Neuronal stem cell (in vitro differentiated cells): ENCODE measurements at regions not wholly inside any gene's neighbourhood (a gene's known extent, or its start where the extent isn't known, plus 50 kb on each side); places are given as distances from the start of the nearest gene placed in this dataset.

Experiments used
- DNase-seq: peaks from one replicate; pipeline ENCODE4 v3.0.0-alpha.2; 2013; ENCODE audit warnings: low spot score
- H2AFZ ChIP-seq: one replicate; pipeline ENCODE4 v1.6.1; 2013; ENCODE audit warnings: mild to moderate bottlenecking, low read length, inconsistent platforms
- H2AK5ac ChIP-seq: 2 replicates; pipeline ENCODE4 v1.6.1; 2013; ENCODE audit warnings: low read depth, mild to moderate bottlenecking, inconsistent platforms, low read length, moderate library complexity, mixed read lengths
- H2BK120ac ChIP-seq: 2 replicates; pipeline ENCODE4 v1.6.1; 2013; ENCODE audit warnings: low read depth, mild to moderate bottlenecking, inconsistent platforms, low read length, moderate library complexity, mixed read lengths
- H2BK12ac ChIP-seq: one replicate; pipeline ENCODE4 v1.6.1; 2013; ENCODE audit warnings: low read length, inconsistent platforms
- H2BK15ac ChIP-seq: 2 replicates; pipeline ENCODE4 v1.6.1; 2013; ENCODE audit warnings: mild to moderate bottlenecking, low read length, inconsistent platforms, mixed read lengths
- H2BK5ac ChIP-seq: one replicate; pipeline ENCODE4 v1.6.1; 2013; ENCODE audit warnings: inconsistent platforms, mild to moderate bottlenecking, low read length, moderate library complexity
- H3K14ac ChIP-seq: one replicate; pipeline ENCODE4 v1.6.1; 2013; ENCODE audit warnings: low read length, inconsistent platforms
- H3K18ac ChIP-seq: 2 replicates; pipeline ENCODE4 v1.6.1; 2013; ENCODE audit warnings: low read length, inconsistent platforms
- H3K23ac ChIP-seq: 2 replicates; pipeline ENCODE4 v1.6.1; 2013; ENCODE audit warnings: low read depth, mild to moderate bottlenecking, mixed read lengths, low read length, inconsistent platforms; ENCODE audit not compliant: poor library complexity
- H3K27ac ChIP-seq: replicated peaks from 3 replicates; pipeline ENCODE4 v1.5.1; 2013; ENCODE audit warnings: low read length, inconsistent platforms
- H3K27me3 ChIP-seq, 3 experiments: 2 replicates each; pipeline ENCODE4 v1.6.1; 2013; ENCODE audit warnings: low read length in 3 of 3, mild to moderate bottlenecking in 2 of 3, inconsistent platforms in 1 of 3, low read depth in 1 of 3, mixed read lengths in 1 of 3, moderate library complexity in 1 of 3; ENCODE audit not compliant: control insufficient read depth in 3 of 3, insufficient read depth in 3 of 3
- H3K36me3 ChIP-seq, 2 donors: replicated peaks in 1 of 2; 2 replicates each; pipeline ENCODE4 v1.6.1; 2013; ENCODE audit warnings: low read length in 2 of 2; ENCODE audit not compliant: control insufficient read depth in 2 of 2, insufficient read depth in 2 of 2
- H3K4ac ChIP-seq: 2 replicates; pipeline ENCODE4 v1.6.1; 2013; ENCODE audit warnings: inconsistent platforms, mild to moderate bottlenecking, low read length, moderate library complexity
- H3K4me1 ChIP-seq, 2 donors: 1 replicate in 1 of 2; 2 replicates in 1 of 2; pipeline ENCODE4 v1.6.1; 2013; ENCODE audit warnings: low read length in 2 of 2, low read depth in 1 of 2; ENCODE audit not compliant: control insufficient read depth in 2 of 2, insufficient read depth in 1 of 2
- H3K4me2 ChIP-seq: one replicate; pipeline ENCODE4 v1.6.1; 2013; ENCODE audit warnings: mild to moderate bottlenecking, low read length, inconsistent platforms; ENCODE audit not compliant: insufficient read depth, poor library complexity, severe bottlenecking
- H3K4me3 ChIP-seq, 2 donors: 2 replicates each; pipeline ENCODE4 v1.5.1; 2013; ENCODE audit warnings: low read length in 2 of 2, mild to moderate bottlenecking in 2 of 2, inconsistent platforms in 1 of 2, moderate library complexity in 1 of 2
- H3K79me1 ChIP-seq: one replicate; pipeline ENCODE4 v1.6.1; 2013; ENCODE audit warnings: low read depth, mild to moderate bottlenecking, inconsistent platforms, low read length, moderate library complexity
- H3K9ac ChIP-seq: one replicate; pipeline ENCODE4 v1.6.1; 2013; ENCODE audit warnings: mild to moderate bottlenecking, low read depth, low read length, inconsistent platforms; ENCODE audit not compliant: poor library complexity
- H3K9me3 ChIP-seq, 2 donors: replicated peaks in 1 of 2; 2 replicates each; pipeline versions ENCODE3 to v1.6.1; 2013; ENCODE audit warnings: low read length in 2 of 2, mild to moderate bottlenecking in 2 of 2, inconsistent platforms in 1 of 2, low read depth in 1 of 2, mixed read lengths in 1 of 2, moderate library complexity in 1 of 2; ENCODE audit not compliant: control insufficient read depth in 2 of 2, insufficient read depth in 1 of 2
- H4K8ac ChIP-seq: one replicate; pipeline ENCODE4 v1.6.1; 2013; ENCODE audit warnings: low read depth, mild to moderate bottlenecking, inconsistent platforms, low read length, moderate library complexity
- H4K91ac ChIP-seq: one replicate; pipeline ENCODE4 v1.6.1; 2013; ENCODE audit warnings: low read length, low read depth, mild to moderate bottlenecking, inconsistent platforms; ENCODE audit not compliant: poor library complexity
- WGBS, 2 donors: extraction: QIAGEN DNeasy Blood & Tissue Kit; methylation state at CpG; one replicate each; pipeline ENCODE4 v1.1.7; 2013; ENCODE audit warnings: missing lambda C conversion rate in 2 of 2, mixed read lengths in 1 of 2; ENCODE audit not compliant: insufficient read length in 2 of 2, insufficient replicate concordance in 1 of 2; ENCODE audit errors: extremely low coverage in 2 of 2; 5-methylcytosine and 5-hydroxymethylcytosine counted together

DNA sequence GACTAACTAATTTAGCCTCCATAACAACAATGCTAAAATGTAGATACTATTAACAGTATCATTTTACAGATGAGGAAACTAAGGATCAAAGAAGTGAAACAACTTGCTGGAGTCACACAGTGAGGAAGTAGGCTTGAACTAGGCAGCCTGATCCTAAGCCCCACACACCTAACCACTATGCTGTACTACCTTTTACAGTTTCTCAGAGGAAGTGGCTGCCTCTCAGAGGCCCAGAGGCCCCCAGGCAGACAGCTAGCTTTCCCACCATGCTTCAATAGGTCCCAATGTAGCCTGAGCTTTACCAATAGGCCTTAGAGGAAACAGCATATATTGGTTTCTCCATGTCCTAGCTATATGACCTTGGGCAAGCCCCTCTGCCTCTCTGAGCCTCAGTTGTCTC, 69.4 kb upstream of the PJA1 start:
- Histone ChIP-seq H3K27ac (no peak overlapping the region), H2BK5ac (no peak overlapping the region), H3K9me3 (no peaks in the 10 kb centered on the region), H3K14ac (no peak overlapping the region), H3K4me2 (no peak overlapping the region), H2BK12ac (no peak overlapping the region), H2BK120ac (no peak overlapping the region), H3K27me3 (peaks cover 0 to 24% (median 0%) of the 10 kb centered on the region in 3 experiments), H2BK15ac (no peak overlapping the region), H4K91ac (no peak overlapping the region), H3K9ac (no peak overlapping the region), H3K18ac (no peak overlapping the region), H4K8ac (no peak overlapping the region), H3K36me3 (no peaks in the 10 kb centered on the region), H3K79me1 (no peaks in the 10 kb centered on the region), H3K23ac (no peak overlapping the region), H3K4me3 (no peak overlapping the region), H2AFZ (no peak overlapping the region), H3K4me1 (peaks cover 0 to 3% of the 10 kb centered on the region in 2 donors), H3K4ac (no peak overlapping the region), H2AK5ac (no peak overlapping the region)
- DNase-seq, result no peak

DNA sequence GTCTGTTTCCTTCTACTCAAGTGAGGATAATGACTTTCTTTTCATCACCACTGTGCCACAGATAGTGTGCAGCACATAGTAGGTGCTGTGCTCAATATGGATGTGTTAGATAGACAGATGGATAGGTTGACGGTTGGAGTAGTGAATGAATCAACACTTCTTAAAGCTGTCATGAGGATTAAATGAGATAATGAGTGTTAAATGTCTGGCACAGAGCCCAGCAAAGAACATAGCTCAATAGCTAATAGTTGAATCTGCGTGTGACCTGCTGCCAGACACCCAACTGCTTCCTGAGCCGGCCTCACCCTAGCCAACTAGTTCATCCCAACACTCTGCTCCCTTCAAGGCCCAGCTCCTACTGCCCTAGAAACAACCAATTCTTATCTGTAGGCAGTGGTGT, 67.7 kb upstream of the PJA1 start:
- no peak overlapping the region for H2BK15ac ChIP-seq
- no peak overlapping the region for H3K27ac ChIP-seq
- H3K79me1 ChIP-seq, result no peaks in the 10 kb centered on the region
- no peak overlapping the region for H3K23ac ChIP-seq
- H2AFZ ChIP-seq, result no peak overlapping the region
- no peak overlapping the region for H2BK5ac ChIP-seq
- H3K18ac ChIP-seq, result no peak overlapping the region
- H3K27me3 ChIP-seq, result peaks cover 0 to 20% (median 0%) of the 10 kb centered on the region in 3 experiments
- WGBS, 2 donors, result no CpG with 5 or more reads among the region's 3 CpGs
- no peak overlapping the region for H4K91ac ChIP-seq
- DNase-seq, result no peak
- H3K4me2 ChIP-seq, result no peak overlapping the region
- no peak overlapping the region for H3K9ac ChIP-seq
- no peak overlapping the region for H2BK120ac ChIP-seq
- no peaks in the 10 kb centered on the region for H3K9me3 ChIP-seq
- no peak overlapping the region for H2AK5ac ChIP-seq
- H4K8ac ChIP-seq, result no peak overlapping the region
- H3K4me3 ChIP-seq, result no peak overlapping the region
- H3K14ac ChIP-seq, result no peak overlapping the region
- H3K36me3 ChIP-seq, result no peaks in the 10 kb centered on the region
- no peak overlapping the region for H2BK12ac ChIP-seq
- H3K4me1 ChIP-seq, result peaks cover 0 to under 1% of the 10 kb centered on the region in 2 donors
- H3K4ac ChIP-seq, result no peak overlapping the region

DNA sequence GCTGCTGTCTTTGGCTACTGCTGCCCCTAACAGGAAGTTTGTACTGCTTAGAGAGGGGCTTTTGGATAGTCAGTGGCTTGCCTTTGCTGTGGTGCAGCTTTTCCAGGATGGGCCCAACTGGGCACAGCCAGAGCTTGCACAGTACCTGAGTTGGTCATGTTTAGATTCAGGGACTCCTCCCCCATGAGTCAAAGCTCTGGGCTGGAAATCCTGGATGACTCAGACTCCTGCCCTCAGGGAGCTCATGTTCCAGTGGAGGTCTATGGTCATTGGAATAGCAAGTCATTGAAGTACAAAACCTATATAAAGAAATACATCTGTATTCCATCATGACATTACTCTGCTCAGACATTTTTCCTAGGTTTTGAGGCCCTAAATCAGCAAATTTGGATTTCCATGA, 66.7 kb upstream of the PJA1 start:
- Histone ChIP-seq H3K4me3 (no peak overlapping the region), H3K27ac (no peak overlapping the region), H4K8ac (no peak overlapping the region), H3K9ac (no peak overlapping the region), H4K91ac (no peak overlapping the region), H3K27me3 (peaks cover 0 to 18% (median 0%) of the 10 kb centered on the region in 3 experiments), H3K23ac (no peak overlapping the region), H3K4me1 (no peaks in the 10 kb centered on the region), H3K14ac (no peak overlapping the region), H2AFZ (no peak overlapping the region), H3K9me3 (no peaks in the 10 kb centered on the region), H3K4ac (no peak overlapping the region), H2BK12ac (no peak overlapping the region), H2BK15ac (no peak overlapping the region), H3K18ac (no peak overlapping the region), H2AK5ac (no peak overlapping the region), H2BK120ac (no peak overlapping the region), H3K79me1 (no peaks in the 10 kb centered on the region), H3K4me2 (no peak overlapping the region), H3K36me3 (no peaks in the 10 kb centered on the region), H2BK5ac (no peak overlapping the region)
- DNase-seq, result no peak

DNA sequence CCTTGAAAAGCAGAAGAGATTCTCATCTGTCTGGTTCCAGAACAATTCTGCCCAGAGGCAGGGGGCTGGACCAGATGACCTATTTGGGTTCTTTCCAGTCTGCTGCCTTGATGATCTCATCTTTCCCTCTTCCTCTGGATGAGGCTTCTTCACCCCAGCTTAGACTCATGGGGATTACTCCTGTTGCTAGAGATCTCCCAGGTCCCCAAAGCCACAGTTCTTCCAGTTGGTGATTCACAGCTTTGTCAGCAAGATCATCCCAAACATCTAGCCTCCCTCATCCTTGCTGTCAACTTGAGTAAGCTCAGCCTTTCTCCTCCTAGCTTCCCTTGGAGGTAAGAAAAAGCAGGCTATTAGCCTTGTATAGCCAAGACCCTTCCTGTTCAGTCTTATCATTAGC, 64.2 kb upstream of the PJA1 start:
- no peak overlapping the region for H3K4me2 ChIP-seq
- H3K27me3 ChIP-seq, result peaks cover 0 to 12% (median 0%) of the 10 kb centered on the region in 3 experiments
- H2BK12ac ChIP-seq, result no peak overlapping the region
- H3K4me1 ChIP-seq, result no peaks in the 10 kb centered on the region
- H3K9me3 ChIP-seq, result no peaks in the 10 kb centered on the region
- H2BK120ac ChIP-seq, result no peak overlapping the region
- H3K18ac ChIP-seq, result no peak overlapping the region
- no peaks in the 10 kb centered on the region for H3K36me3 ChIP-seq
- H2AK5ac ChIP-seq, result no peak overlapping the region
- no peak overlapping the region for H3K14ac ChIP-seq
- no peak overlapping the region for H2AFZ ChIP-seq
- no peak overlapping the region for H2BK15ac ChIP-seq
- no peaks in the 10 kb centered on the region for H3K79me1 ChIP-seq
- H4K8ac ChIP-seq, result no peak overlapping the region
- no peak overlapping the region for H3K23ac ChIP-seq
- H3K9ac ChIP-seq, result no peak overlapping the region
- no peak overlapping the region for H2BK5ac ChIP-seq
- no peak overlapping the region for H3K4ac ChIP-seq
- no peak for DNase-seq
- H3K27ac ChIP-seq, result no peak overlapping the region
- no peak overlapping the region for H4K91ac ChIP-seq
- H3K4me3 ChIP-seq, result no peak overlapping the region
